ENCODE measurements at regions not wholly inside any gene's neighbourhood (a gene's known extent, or its start where the extent isn't known, plus 50 kb on each side); places are given as distances from the start of the nearest gene placed in this dataset.

DNA sequence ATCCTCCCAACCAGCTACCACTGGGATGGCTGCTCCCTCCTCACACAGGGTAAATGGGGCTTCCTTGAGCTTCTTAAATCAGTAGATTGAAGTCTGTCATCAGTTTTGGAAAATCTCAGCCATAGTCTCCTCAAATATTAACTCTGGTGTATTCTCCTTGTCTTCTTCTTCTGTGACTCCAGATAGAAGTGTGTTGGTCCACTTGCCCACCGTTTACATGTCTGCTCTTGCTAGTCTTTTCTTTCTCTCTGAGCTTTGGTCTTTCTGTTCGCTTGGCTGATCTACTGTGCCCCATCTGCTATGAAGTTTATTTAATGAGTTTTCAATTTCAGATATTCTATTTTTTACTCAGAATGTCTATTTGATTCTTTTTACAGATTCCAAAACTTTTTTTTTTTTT is 281.7 kb upstream of the HDAC4 start:
- no peak for DNase-seq

DNA sequence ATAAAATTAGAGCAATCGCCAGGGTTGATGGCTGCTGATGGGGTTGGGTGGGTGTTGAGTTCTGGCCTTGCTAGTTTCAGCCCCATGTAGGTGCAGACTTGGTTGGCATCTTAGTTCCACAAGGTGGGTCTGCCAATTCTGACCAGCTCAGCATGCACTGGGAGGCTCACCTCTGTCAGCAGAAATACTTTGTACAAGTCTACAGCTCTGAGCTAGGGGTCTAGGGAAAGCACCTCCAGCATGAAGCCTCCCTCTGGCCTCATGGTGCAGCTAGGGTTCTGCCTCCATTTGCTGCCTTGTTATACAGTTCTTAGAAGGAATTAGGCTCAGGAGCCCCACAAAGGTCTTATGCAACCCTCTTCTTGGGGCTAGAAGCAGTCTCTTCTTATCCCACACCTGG is 278.9 kb upstream of the HDAC4 start:
- DNase-seq = no peak

DNA sequence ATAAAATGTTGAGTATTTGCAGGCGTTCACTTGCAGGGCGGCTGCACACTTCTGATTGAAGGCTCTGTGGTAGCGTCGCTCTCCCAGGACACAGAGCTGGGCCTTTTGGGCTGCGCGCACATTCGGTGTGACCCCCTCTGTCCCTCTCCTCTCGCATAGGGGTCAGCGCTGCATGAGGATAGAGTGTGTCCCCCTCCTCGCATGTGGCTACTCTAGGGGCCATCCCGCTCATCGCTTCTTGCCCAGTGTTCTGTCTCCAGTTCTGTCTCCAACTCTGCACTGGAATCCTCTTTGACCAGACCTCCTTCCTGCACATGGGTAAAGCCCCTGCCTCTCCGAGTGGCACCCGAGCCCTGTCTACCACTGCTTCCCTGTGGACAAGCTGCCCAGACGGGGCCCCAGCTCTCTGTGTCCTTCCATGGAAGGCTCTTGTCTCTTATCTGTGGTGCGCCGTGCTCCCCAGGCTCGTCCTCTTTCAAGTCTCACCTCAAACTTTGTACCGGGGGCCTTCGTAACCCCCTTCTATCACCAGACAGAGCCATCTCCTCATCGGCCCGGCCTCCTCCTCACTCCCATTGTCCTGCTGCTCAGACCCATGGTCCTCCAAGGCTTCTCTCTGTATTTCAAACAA is 278.0 kb upstream of the HDAC4 start:
- DNase-seq = no peak

- DNase-seq = no peak
Observed at GRCh38 chr2:239678186-239678490, 277.3 kb upstream of the HDAC4 start.

DNA sequence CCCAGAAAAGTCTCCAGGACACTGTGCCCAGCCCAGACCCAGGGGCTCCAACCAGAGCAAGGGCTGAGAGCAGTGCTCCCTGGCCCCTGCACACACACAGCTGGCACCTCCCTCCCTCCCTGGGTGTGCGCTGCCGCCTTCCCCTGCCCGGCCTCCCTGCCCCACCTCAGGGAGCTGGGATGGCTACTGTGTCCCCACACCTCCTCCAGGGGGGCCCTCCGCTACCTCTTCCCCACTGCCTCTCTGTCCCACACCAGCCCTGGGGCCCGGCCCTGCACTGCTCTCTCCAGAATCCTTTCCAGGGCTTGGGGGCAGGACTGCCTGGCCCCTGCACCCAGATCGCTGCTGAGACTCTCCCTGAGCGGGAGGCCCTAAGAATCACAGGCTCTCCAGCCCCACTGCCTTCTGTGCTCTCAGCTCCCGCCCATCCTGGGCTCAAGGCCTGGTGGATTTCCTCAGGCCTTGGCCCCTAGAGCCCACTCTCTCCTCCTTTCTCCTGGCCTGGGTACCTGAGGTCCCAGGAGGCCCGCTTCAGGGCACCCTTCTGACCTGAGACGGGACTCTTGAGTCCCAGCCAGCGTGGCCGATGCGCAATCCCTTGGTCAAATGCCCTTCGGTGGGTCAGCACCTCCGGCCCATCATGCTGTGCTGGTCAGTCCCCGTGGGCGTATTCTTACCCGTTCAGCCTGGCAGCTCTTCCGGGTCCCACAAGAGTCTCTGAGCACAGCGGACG is 276.8 kb upstream of the HDAC4 start:
- no peak for DNase-seq

GRCh38 chr2:239676716-239677452 is 276.1 kb upstream of the HDAC4 start:
- no peak for DNase-seq

- DNase-seq = no peak
Observed at GRCh38 chr2:239675826-239676715, 275.3 kb upstream of the HDAC4 start.

DNA sequence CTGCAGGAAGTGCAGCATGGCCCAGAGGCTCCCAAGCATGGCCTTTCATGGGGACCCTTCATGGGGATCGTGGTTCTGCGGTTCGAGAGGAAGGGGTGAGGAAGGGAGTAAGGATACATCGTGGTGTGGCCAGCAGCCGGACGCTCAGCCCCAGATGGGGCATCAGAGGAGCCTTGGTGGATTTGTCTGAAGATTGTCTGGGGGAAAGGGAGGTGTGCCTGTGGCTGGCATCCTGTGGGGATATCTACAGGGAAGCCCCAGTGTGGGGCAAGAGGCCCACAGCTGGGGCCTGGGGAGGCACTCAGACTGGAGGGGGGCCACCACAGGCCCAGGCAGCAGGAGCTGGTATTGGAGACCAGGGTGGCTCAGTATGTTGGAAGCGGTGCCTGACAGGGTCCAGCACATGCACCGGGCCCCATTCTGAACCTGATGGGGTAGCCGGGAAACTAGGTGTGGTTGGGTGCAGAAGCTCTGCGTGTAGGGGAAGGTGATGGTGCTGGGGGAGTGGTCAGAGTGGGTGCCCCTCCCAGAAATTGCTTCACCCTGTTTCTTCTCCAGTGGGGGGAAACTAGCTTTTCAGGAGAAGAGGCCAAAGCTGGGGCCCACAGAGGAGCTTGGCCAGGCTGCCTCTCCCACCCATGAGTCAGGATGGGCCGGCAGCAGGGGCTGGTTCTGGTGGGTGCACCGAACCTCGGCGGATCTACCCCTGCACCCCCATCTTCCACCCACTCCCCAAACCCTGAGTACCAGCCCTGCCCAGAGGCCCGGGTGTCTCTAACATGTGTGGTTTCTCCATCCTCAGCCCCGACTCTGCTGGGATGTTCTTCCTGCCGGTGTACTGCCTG is 274.4 kb upstream of the HDAC4 start:
- no peak for DNase-seq

GRCh38 chr2:239674101-239674980 is 273.5 kb upstream of the HDAC4 start:
- no peak for DNase-seq

- no peak for DNase-seq
Observed at GRCh38 chr2:239673641-239674040, 272.8 kb upstream of the HDAC4 start.

- DNase-seq = no peak
Observed at GRCh38 chr2:239671916-239672849, 271.4 kb upstream of the HDAC4 start.

- no peak for DNase-seq
Observed at GRCh38 chr2:239671471-239671870, 270.7 kb upstream of the HDAC4 start.

GRCh38 chr2:239670463-239671120 is 269.8 kb upstream of the HDAC4 start:
- DNase-seq = no peak

- no peak for DNase-seq
Observed at GRCh38 chr2:239669899-239670460, 269.2 kb upstream of the HDAC4 start.

DNA sequence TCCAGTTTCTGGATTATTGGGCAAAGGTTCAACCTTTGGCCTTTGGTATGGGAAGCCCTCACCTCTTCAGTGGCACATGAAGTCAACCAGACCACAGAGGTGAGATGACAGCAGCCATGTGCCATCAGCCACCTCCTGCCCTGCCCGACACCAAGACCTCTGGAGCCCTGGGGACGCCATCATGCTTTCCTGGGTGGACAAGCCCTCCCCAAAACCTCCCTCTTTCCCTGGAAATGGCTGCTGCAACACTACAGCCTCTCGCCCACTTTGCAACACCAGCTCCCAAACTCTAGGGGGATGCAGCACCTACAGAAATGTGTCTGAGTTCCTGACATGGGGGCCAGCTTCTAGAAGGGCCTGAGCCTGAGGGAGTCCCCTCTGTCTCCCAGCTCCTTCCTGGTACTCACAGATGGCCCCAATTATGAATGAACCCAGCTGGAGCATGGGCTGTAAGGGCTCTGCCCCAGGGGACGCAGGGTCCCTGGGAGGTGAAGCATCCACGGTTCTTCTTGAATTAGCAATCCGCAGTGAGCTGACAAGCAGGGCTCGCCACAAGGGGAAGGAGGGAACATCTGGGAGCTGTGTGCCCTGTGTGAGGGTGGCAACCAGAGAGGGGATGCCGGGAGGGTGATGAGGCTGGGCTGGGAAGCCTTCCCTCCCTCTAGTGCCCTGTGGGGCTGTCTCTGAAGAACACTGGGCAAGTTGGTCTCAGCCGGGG is 268.5 kb upstream of the HDAC4 start:
- DNase-seq = no peak

- DNase-seq = no peak
Observed at GRCh38 chr2:239668651-239669050, 267.8 kb upstream of the HDAC4 start.

GRCh38 chr2:239668042-239668441 is 267.2 kb upstream of the HDAC4 start:
- no peak for DNase-seq

- DNase-seq = no peak
Observed at GRCh38 chr2:239667431-239667985, 266.7 kb upstream of the HDAC4 start.

All from KG1 (cell line).